HepG2 (cell line): ENCODE measurements at regions not wholly inside any gene's neighbourhood (a gene's known extent, or its start where the extent isn't known, plus 50 kb on each side); places are given as distances from the start of the nearest gene placed in this dataset.

Experiments used
- AGO2 ChIP-seq: fragments of 200-400 bp; formaldehyde crosslinking; optimal IDR thresholded peaks from 2 replicates; pipeline ENCODE3; 2017; ENCODE audit warnings: mild to moderate bottlenecking, low read depth, low read length, moderate library complexity
- ARHGAP35 ChIP-seq: sonication (generic); formaldehyde crosslinking; IDR thresholded peaks from 2 replicates; pipeline ENCODE4 v1.9.0; 2022; ENCODE audit warnings: mild to moderate bottlenecking, inconsistent platforms, moderate library complexity, missing genetic modification reagents, borderline replicate concordance
- ATF7 ChIP-seq, 2 experiments: fragments of 450-650 bp in 1 of 2; sonication (generic) in 1 of 2; formaldehyde crosslinking in 1 of 2; IDR thresholded peaks; 2 replicates each; pipeline versions ENCODE4 v1.4.0 to v1.6.1; 2016 to 2020; ENCODE audit warnings: antibody characterized with exemption in 1 of 2, mild to moderate bottlenecking in 1 of 2, missing genetic modification reagents in 1 of 2
- CERS6 ChIP-seq: sonication (generic); formaldehyde crosslinking; IDR thresholded peaks from 2 replicates; pipeline ENCODE4 v1.5.0; 2020; ENCODE audit warnings: missing genetic modification reagents
- CSRNP1 ChIP-seq: sonication (generic); formaldehyde crosslinking; IDR thresholded peaks from 2 replicates; pipeline ENCODE4 v1.8.1; 2023; ENCODE audit warnings: mild to moderate bottlenecking, missing genetic modification reagents
- ETV5 ChIP-seq: IDR thresholded peaks from 2 replicates; pipeline ENCODE4 v1.6.1; 2018; ENCODE audit warnings: missing biosample characterization, missing genetic modification reagents, inconsistent platforms, borderline replicate concordance
- FOXK2 ChIP-seq: fragments of 450-650 bp; IDR thresholded peaks from 2 replicates; pipeline ENCODE4 v1.6.1; 2016
- FOXP1 ChIP-seq, 2 experiments: fragments of 450-650 bp in 1 of 2; IDR thresholded peaks; 2 replicates each; pipeline ENCODE4 v1.6.1; 2017 to 2018; ENCODE audit warnings: antibody characterized with exemption in 1 of 2
- HOMEZ ChIP-seq: IDR thresholded peaks from 2 replicates; pipeline ENCODE4 v1.6.1; 2016; ENCODE audit warnings: low read depth
- HOXA9 ChIP-seq: sonication (generic); formaldehyde crosslinking; IDR thresholded peaks from 2 replicates; pipeline ENCODE4 v1.8.1; 2022; ENCODE audit warnings: missing genetic modification reagents, mild to moderate bottlenecking, moderate library complexity, borderline replicate concordance
- LCORL ChIP-seq, 2 experiments: fragments of 450-650 bp in 1 of 2; sonication (generic) in 1 of 2; formaldehyde crosslinking in 1 of 2; IDR thresholded peaks; 2 replicates each; pipeline versions ENCODE4 v1.5.0 to v1.6.1; 2017 to 2020; ENCODE audit warnings: antibody characterized with exemption in 1 of 2, missing genetic modification reagents in 1 of 2
- NCOA1 ChIP-seq: sonication (generic); formaldehyde crosslinking; IDR thresholded peaks from 2 replicates; pipeline ENCODE4 v1.9.0; 2021; ENCODE audit warnings: missing genetic modification reagents
- NFATC3 ChIP-seq: sonication (generic); formaldehyde crosslinking; IDR thresholded peaks from 2 replicates; pipeline ENCODE4 v1.5.1; 2020; ENCODE audit warnings: mild to moderate bottlenecking, missing genetic modification reagents
- NR3C1 ChIP-seq: sonication (generic); formaldehyde crosslinking; IDR thresholded peaks from 2 replicates; pipeline ENCODE4 v1.4.0; 2020; ENCODE audit warnings: missing genetic modification reagents
- RFXANK ChIP-seq: IDR thresholded peaks from 2 replicates; pipeline ENCODE4 v1.6.1; 2016
- SIN3B ChIP-seq: fragments of 150-350 bp; IDR thresholded peaks from 2 replicates; pipeline ENCODE4 v1.6.1; 2014; ENCODE audit warnings: low read length
- TBL1XR1 ChIP-seq: fragments of 150-350 bp; IDR thresholded peaks from 2 replicates; pipeline ENCODE4 v1.6.1; 2014; ENCODE audit warnings: borderline replicate concordance, low read length; ENCODE audit not compliant: partially characterized antibody
- YY1 ChIP-seq: IDR thresholded peaks from 2 replicates; pipeline ENCODE4 v1.6.1; 2011; ENCODE audit warnings: low read length, low read depth, moderate library complexity, mild to moderate bottlenecking; ENCODE audit not compliant: insufficient read depth, insufficient replicate concordance
- ZC3H4 ChIP-seq: sonication (generic); formaldehyde crosslinking; IDR thresholded peaks from 2 replicates; pipeline ENCODE4 v1.4.0; 2020; ENCODE audit warnings: missing genetic modification reagents, borderline replicate concordance
- ZFYVE20 ChIP-seq: sonication (generic); formaldehyde crosslinking; IDR thresholded peaks from 2 replicates; pipeline ENCODE4 v1.8.0; 2023; ENCODE audit warnings: low read depth, mild to moderate bottlenecking, moderate library complexity, missing genetic modification reagents, borderline replicate concordance
- ZNF235 ChIP-seq: sonication (generic); formaldehyde crosslinking; IDR thresholded peaks from 2 replicates; pipeline ENCODE4 v1.8.1; 2023; ENCODE audit warnings: mild to moderate bottlenecking, missing genetic modification reagents, borderline replicate concordance
- ZNF484 ChIP-seq: sonication (generic); formaldehyde crosslinking; IDR thresholded peaks from 2 replicates; pipeline ENCODE4 v1.5.1; 2020; ENCODE audit warnings: mild to moderate bottlenecking, low read depth, missing genetic modification reagents, borderline replicate concordance
- ZNF775 ChIP-seq: sonication (generic); formaldehyde crosslinking; IDR thresholded peaks from 2 replicates; pipeline ENCODE4 v1.4.0; 2020; ENCODE audit warnings: missing genetic modification reagents, mild to moderate bottlenecking, moderate library complexity, borderline replicate concordance
- ZNF879 ChIP-seq: sonication (generic); formaldehyde crosslinking; IDR thresholded peaks from 2 replicates; pipeline ENCODE4 v1.8.1; 2023; ENCODE audit warnings: missing genetic modification reagents
- TF ChIP-seq, protein P1 (sequence below): sonication (generic); formaldehyde crosslinking; IDR thresholded peaks from 2 replicates; pipeline ENCODE4 v1.5.0; 2020; ENCODE audit warnings: missing genetic modification reagents

DNA sequence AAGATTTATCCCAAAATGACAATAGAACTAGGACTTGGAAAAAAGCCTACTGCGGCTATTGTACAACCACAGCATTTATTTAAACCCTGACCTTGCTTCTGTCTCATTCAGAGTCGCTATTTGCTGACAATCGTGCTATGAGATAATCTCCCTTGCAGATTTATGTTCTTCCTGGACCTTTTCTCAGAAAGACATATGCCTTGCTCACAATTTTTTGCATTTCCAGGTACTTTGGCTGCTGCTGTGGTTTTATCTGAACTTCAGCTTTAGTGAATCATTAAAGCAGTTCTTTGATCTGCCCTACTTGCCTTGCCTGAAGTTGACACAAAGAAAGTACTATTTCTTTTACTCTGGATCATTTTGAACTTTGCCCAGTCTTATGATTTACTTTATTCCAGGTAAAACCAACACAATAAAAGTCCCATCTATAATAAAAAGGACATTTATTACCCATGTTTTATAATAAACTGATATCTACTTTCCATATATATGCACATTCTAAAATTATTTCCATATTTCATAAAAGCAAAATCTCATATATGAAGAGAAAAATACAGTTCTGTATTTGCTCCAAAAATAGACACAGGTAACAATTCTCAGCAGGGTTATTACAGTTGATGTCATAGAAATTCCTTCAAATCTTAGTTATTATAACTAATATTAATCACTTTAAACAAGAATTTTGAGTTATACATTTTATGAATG is 63.4 kb upstream of the CARD18 start (continued):
- TF ChIP-seq TBL1XR1 (no peak), ZNF879 (CRISPR knock-in tag) (no peak), CERS6 (CRISPR knock-in tag) (no peak), ZNF775 (no peak), HOXA9 (CRISPR knock-in tag) (no peak), CSRNP1 (CRISPR knock-in tag) (no peak), YY1 (no peak), HOMEZ (CRISPR knock-in tag) (peak; percentile 65; the same call in 1 of the 2 replicates), ZNF484 (CRISPR knock-in tag) (no peak), FOXP1 (IDR thresholded peaks at IDR 0.05) (no peak), FOXP1 (CRISPR knock-in tag; IDR thresholded peaks at IDR 0.05) (peak; percentile 55; the same call in 1 of the 2 replicates), FOXK2 (no peak), NR3C1 (CRISPR knock-in tag) (no peak), ATF7 (IDR thresholded peaks at IDR 0.05) (no peak), ATF7 (CRISPR knock-in tag; IDR thresholded peaks at IDR 0.05) (no peak), RFXANK (CRISPR knock-in tag) (no peak), ARHGAP35 (CRISPR knock-in tag) (no peak), ZNF235 (no peak), AGO2 (no peak), ETV5 (peak; percentile 36; the same call in 1 of the 2 replicates), LCORL (IDR thresholded peaks at IDR 0.05) (no peak), LCORL (CRISPR knock-in tag; IDR thresholded peaks at IDR 0.05) (no peak), SIN3B (no peak), NFATC3 (no peak), ZFYVE20 (no peak), ZC3H4 (no peak), NCOA1 (CRISPR knock-in tag) (no peak)
- TF ChIP-seq, protein P1, sequence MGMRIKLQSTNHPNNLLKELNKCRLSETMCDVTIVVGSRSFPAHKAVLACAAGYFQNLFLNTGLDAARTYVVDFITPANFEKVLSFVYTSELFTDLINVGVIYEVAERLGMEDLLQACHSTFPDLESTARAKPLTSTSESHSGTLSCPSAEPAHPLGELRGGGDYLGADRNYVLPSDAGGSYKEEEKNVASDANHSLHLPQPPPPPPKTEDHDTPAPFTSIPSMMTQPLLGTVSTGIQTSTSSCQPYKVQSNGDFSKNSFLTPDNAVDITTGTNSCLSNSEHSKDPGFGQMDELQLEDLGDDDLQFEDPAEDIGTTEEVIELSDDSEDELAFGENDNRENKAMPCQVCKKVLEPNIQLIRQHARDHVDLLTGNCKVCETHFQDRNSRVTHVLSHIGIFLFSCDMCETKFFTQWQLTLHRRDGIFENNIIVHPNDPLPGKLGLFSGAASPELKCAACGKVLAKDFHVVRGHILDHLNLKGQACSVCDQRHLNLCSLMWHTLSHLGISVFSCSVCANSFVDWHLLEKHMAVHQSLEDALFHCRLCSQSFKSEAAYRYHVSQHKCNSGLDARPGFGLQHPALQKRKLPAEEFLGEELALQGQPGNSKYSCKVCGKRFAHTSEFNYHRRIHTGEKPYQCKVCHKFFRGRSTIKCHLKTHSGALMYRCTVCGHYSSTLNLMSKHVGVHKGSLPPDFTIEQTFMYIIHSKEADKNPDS, result no peak
